Retinal pigment epithelial cell (primary cell): ENCODE measurements at regions not wholly inside any gene's neighbourhood (a gene's known extent, or its start where the extent isn't known, plus 50 kb on each side); places are given as distances from the start of the nearest gene placed in this dataset.

Experiments
- DNase-seq: peaks from one replicate; pipeline ENCODE4 v3.0.0-alpha.2; 2010; ENCODE audit warnings: low read depth
- H3K4me3 ChIP-seq: 2 replicates; pipeline ENCODE4 v1.5.1; 2011; ENCODE audit warnings: mild to moderate bottlenecking, low read length, control low read depth, moderate library complexity
- TF ChIP-seq, protein P1 (sequence below): conservative IDR thresholded peaks from 2 replicates; pipeline ENCODE4 v1.5.1; 2011; ENCODE audit warnings: low read depth, low read length, control low read depth, inconsistent platforms

DNA sequence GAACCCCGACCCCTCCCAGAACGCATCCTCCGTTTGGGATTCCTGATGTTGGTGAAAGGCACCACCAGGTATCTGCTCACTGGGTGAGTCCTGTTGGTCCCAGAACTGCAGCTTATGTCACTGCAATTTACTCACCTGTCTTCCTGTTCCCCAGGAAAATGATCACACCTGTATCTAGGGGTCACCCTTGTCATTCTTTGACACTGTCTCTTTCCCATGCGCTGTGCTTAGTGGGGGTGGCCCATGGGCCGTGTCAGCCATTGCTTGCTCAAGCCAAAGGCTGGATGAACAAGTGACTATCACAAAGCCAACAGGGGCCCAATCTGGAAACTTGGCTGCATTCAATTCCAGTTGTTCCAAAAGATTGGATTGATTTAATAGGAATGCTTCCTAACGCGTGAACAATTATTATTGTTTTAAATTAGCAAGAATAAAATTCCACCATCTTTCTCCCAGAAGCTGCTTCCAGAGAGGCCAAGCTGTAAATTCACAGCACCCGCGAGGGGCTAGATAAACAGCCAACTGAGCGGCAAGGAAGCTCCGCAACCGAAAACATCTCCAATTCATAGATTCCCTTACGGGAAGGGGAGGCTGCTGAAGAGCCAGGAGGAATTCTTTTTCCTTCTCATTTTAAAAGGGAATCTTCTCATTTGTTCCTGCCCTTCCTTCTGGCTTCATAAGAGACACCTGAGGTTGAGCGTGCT is 134.8 kb upstream of the ZMIZ1 start:
- TF ChIP-seq, protein P1, sequence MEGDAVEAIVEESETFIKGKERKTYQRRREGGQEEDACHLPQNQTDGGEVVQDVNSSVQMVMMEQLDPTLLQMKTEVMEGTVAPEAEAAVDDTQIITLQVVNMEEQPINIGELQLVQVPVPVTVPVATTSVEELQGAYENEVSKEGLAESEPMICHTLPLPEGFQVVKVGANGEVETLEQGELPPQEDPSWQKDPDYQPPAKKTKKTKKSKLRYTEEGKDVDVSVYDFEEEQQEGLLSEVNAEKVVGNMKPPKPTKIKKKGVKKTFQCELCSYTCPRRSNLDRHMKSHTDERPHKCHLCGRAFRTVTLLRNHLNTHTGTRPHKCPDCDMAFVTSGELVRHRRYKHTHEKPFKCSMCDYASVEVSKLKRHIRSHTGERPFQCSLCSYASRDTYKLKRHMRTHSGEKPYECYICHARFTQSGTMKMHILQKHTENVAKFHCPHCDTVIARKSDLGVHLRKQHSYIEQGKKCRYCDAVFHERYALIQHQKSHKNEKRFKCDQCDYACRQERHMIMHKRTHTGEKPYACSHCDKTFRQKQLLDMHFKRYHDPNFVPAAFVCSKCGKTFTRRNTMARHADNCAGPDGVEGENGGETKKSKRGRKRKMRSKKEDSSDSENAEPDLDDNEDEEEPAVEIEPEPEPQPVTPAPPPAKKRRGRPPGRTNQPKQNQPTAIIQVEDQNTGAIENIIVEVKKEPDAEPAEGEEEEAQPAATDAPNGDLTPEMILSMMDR = no peak
- H3K4me3 ChIP-seq = no peak overlapping the region
- DNase-seq = no peak

DNA sequence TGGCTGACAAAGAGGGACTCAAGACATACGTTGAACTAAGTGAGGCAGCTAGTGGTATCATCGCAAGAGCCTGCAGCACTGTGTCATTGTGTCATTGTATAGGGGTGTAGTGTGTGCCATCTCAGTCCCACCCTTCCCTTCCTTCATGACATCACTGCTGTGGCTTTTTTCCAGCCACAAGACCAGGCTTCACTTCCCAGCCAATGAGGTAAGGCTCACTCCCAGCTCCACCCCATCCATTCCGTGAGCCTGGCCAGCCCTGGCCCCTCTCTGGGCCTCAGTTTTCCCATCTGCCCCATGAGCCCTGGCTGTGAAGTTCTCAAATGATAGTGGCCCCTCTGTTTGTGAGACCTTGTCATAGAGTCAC is 134.3 kb upstream of the ZMIZ1 start:
- TF ChIP-seq, protein P1 = no peak
- no peak overlapping the region for H3K4me3 ChIP-seq
- DNase-seq = no peak

DNA sequence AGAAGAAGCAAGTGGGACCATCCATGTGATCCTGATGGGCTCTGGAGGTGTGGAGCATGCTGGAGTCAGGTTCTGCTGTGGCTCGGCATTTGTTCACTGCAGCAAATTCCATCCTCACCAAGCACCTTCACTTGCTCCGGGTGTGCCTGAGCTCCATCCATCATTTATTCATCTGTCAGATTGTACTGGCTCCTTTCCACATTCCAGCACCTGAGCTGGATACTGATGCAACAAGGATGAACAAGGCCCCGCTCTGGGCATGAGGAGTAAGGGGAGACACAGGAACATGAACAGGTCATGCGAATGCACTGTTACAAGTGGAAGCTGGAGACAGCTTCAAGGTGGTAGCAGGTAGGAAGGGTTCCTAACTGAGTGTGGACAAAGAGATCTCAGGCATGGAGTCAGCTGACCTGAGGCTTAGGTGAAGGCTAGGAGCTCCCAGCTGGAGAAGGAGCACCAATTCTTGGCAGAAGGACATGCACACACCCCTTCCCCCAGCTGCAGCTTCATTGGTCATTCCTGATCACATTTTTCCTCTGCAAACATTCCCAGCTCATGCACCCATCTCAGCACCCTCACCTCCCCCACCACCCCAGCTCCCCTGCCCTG is 133.7 kb upstream of the ZMIZ1 start:
- TF ChIP-seq, protein P1 = no peak
- DNase-seq = no peak
- no peak overlapping the region for H3K4me3 ChIP-seq

DNA sequence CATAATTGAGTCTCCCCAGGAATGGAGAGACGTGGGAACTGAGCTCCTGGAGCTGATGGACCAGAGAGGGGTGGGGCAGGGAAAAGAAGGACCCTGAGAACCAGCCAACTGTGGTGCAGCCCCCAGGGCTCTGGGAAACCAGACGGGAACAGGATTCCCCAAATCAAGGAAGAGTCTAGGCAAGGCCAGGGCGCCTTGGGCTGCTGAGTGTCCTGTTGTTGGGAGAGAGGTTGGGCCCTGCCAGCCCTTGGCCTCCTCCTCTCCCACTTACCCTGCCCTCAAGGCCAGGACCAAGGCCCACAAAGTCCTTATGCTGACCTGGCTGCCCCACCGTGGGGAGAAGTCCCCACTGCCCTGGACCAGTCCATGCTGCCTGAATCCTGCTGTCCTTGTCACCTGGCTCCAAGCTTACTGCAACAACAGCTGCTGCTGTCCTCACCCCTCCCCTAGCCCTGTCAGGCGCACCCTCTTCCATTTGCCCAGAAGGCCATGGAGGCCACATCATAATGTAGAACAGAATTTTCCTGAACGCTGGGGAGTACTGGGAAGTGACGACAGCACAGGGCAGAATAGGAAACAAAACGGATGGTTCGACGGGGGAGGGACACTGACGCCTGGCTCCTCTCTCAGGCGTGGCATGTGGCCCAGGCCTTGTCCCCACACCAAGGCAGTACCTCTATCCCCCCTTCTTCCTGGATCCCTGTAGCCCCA is 132.9 kb upstream of the ZMIZ1 start:
- no peak for DNase-seq
- TF ChIP-seq, protein P1 = no peak
- no peak overlapping the region for H3K4me3 ChIP-seq

DNA sequence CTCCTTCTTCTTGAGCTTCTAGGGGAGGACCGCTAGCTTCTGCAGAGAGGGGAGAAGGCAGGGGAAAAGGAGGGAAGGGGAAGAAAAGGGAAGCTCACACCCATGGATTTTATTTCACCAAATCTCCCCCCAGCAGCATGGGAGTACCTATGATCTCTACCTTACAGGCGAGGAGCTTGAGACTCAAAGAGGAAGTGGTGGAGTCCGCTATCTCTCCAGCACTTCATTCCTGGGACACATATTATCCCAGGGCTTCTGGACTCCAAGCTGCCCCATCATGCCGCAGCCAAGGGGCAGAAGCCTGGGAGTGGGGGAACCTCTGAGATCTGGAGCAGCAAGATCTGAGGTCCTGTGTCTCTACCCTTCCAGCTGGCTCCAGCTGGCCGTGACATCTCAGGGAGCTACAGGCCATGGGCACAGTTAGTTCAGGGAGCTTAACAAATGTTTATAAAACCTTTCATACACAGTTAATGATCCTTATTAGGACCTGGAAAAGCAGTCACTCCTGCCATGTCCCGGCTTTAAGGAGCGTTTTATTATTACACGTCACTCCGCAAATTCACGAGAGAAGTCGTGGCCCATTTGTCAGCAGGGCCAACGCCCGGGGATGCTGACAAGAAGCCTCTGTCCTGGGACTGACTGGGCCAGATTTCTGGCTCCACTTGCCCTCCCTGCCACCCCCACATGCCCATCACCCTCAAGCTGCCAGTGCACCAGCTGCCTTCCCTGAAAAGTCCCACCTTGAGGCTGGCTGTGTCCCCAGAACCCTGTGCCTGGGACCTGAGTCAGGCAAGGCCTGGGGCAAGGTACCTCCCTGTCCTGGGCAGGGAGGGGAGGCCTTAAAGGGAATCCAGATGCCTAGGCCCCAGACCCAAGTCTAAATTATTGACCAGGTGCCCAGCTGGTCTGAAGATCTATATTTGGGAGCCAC is 132.1 kb upstream of the ZMIZ1 start:
- DNase-seq = no peak
- H3K4me3 ChIP-seq = no peak overlapping the region
- TF ChIP-seq, protein P1 = no peak

DNA sequence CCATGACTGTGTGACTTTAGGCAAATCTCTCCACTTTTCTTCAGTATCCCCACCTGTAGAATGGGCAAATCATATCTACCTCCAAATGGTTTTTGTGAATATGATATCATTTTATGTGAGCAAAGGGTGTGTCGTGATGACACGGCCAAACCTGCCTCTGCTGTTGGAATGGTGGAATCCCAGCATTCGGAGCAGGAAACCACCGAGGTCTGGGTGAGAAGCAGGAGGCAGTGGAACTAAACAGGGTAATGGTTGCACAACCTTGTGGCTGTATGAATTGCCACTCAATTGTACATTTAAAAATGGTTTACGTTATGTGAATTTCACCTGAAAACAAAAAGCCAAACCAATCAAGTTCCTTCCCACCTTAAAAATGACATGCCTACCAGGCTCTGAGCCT is 131.4 kb upstream of the ZMIZ1 start:
- TF ChIP-seq, protein P1 = no peak
- no peak for DNase-seq
- no peak overlapping the region for H3K4me3 ChIP-seq
